ENCODE measurements at regions not wholly inside any gene's neighbourhood (a gene's known extent, or its start where the extent isn't known, plus 50 kb on each side); places are given as distances from the start of the nearest gene placed in this dataset.

GRCh38 chr4:56200275-56200674 lies 187.0 kb downstream of the AASDH start:
- no peak for DNase-seq

- no peak for DNase-seq
Observed at GRCh38 chr4:56198265-56198664, 189.0 kb downstream of the AASDH start.

GRCh38 chr4:56197387-56197786 lies 189.9 kb downstream of the AASDH start:
- DNase-seq = no peak

DNA sequence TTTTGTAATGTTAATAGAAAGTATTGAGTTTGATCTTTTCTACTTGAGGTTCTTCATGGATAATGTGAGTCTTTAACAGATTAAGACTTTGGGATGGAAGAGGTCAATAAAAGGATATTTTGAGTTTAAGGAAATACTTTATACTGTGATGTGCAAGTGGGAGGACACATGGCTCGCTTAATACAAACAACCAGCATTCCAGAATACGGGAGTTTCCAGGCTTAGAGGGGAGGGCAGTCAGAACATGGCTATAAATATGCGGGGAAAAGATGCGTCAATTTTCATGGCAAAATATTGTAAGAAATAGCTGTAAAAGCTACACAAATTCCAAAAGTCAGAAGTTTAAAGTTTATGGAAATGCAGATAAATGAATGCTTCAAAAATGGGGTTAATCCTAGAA lies 192.3 kb downstream of the AASDH start:
- no peak for DNase-seq

DNA sequence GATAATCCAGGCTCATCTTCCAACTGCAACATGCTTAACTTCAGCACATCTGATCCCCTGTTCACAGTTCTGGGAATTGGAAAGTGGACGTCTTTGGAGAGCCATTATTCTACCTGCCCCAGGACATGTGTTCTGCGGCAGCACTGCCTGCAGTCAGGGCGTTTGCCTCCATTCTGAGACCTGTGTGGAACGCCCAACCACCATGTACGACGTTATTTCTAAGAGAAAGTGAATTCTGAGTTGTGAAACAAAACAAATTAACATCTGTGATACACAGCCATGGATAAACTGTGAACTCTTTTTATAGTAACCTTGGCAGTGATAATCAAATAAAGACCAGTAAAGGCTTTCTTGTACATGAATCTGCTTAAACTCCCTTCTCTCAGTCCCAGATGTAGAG lies 195.8 kb downstream of the AASDH start:
- no peak for DNase-seq

DNA sequence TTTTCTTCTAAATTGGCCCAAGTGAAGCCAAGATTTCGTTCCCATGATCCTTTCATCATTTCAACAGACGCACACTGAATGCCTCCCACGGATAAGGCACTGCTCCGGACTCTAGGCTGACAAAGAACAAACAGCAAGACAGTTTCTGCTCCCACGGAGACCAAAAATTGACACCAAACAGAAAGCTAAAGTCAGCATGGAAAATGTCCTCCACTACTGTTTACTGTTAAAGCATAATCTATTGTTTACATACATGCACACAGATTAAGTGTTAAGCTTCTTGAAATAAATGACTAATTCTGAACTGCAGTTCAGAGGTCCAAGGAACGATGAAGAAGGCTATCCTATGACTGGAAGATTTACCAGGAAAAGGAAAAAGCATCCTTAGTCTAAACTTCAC lies 199.6 kb downstream of the AASDH start:
- DNase-seq = no peak

- no peak for DNase-seq
Observed at GRCh38 chr4:56186808-56187523, 200.3 kb downstream of the AASDH start.

GRCh38 chr4:56185901-56186300 lies 201.4 kb downstream of the AASDH start:
- DNase-seq = no peak

- DNase-seq = no peak
Observed at GRCh38 chr4:56184214-56184613, 203.1 kb downstream of the AASDH start.

DNA sequence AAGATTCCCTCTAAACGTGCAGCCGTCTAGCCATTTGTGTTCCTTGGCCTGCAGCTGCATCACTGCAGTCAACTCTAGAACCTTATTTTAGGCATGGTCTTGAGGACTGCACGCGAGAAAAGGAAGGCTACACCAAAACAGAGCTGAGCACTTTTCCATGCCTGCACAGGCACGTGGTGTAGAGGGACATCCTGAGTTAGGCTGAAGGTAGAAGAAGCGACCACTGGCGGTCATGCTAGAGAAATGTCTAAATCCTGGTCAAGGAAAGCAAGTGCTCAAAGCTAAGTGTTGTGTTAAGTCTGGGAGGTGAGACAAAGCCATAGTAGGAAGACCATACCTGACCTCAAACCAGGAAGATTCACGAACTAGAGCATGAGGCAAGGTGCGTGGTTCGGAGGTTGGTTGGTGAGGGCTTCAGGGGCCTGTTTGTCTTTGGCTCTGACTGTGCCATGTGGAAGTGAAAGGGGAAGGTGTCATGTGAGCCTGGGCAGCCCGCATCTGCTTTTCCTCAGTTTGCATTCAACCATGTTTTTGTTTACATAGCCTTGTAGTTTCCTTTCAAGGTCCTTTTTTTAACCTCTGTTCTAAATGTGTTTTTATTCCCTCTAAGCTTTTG lies 203.8 kb downstream of the AASDH start:
- DNase-seq = no peak

DNA sequence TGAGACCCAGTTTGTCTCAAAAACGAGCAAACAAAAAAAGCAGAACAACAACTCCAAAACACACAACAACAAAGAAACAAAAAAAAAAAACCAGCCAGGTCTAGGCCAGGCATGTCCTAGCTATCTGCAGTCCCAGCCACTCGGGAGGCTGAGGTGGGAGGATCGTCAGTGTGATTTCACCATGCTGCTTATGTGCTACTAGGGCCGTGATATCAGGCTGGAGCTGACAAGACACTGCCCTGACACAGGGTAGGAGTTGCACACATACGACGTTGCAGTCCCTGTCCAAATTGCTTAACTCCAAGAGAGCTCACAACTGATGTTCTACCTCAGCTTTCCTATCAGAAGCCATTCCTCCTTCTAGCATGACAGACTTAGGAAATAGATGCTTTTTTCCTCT lies 204.9 kb downstream of the AASDH start:
- no peak for DNase-seq

- peak; percentile 70 for DNase-seq
Observed at GRCh38 chr4:56181140-56181953, 205.9 kb downstream of the AASDH start.

- DNase-seq = no peak
Observed at GRCh38 chr4:56169061-56169460, 218.2 kb downstream of the AASDH start.

DNA sequence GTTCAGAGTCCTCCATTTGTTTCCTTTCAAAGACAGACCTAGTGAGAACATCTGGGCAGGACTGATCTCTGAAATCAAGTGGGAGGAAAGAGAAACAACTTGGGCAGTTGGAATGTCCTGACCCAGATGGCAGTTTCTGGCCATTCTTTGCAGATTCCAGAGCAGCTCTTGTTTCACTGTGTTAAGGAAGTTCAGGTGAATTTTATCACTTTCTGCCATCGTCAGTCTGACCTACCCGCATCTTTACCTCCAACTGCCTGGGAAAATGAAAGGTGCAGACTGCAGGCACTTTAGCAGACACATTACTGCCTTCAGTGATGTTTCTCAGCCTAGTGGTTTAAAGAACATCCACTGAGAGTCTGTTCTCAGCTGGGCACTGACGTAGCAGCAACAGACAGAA lies 216.2 kb downstream of the CEP135 start:
- no peak for DNase-seq

DNA sequence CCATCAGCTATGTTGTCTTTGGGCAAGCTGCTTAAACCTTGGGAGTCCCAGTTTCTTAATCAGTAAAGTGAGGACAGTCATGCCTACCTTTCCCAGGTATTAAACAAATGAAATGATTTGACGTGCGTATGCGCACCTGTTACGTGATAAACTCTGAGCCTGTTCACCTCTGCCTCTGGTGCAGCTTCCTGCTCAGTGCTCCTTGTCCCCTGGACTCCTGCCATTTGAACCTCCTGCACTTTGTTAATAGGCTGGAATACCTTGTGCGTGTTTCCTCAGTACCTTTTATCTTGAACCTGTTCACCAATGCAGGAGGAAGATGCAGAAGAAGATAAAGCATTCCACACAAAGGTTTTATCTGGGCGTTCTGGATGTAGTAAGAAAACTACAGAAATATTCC lies 211.9 kb downstream of the CEP135 start:
- no peak for DNase-seq

DNA sequence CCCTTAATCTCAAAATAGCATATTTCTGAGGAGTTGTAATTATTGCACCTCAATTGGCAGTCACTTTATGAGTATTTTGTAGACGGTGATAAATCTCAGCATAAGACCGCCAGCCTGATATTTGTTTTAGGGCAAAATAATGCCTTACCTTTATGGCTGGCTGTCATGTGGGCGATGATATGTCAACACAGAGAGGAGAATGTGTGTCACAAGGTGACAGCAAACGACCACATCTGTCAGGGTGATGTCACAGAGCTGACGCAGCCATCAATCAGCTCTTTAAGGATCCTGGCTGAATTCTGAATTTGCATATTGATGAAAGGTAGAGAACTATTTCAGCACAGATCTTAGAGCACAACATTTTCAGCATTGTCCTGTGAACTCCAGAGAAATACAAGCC lies 209.7 kb downstream of the CEP135 start:
- DNase-seq = no peak

- DNase-seq = no peak
Observed at GRCh38 chr4:56156141-56156540, 207.4 kb downstream of the CEP135 start.

DNA sequence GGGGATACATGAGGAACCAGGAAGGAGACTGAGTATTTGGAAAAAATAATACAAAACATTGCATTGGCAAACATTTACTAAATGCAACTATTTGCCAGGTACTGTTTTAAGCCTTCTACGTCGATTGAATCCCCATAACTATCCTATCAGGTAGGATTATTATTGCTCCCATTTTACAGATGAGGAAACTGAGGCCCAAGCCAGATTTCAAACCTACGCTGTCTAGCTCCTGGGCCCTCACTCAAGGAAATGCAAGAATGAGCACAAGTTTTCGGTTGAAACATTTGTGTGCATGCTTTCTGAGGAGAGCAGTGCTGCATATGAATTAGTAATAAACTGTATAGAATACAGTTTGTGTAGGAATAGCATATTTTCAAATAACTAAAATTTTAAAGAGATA lies 206.7 kb downstream of the CEP135 start:
- DNase-seq = no peak

GRCh38 chr4:56149591-56149990 lies 200.8 kb downstream of the CEP135 start:
- DNase-seq = no peak

GRCh38 chr4:56148428-56148827 lies 199.7 kb downstream of the CEP135 start:
- no peak for DNase-seq

- DNase-seq = peak; percentile 49
Observed at GRCh38 chr4:56147371-56147770, 198.6 kb downstream of the CEP135 start.

DNA sequence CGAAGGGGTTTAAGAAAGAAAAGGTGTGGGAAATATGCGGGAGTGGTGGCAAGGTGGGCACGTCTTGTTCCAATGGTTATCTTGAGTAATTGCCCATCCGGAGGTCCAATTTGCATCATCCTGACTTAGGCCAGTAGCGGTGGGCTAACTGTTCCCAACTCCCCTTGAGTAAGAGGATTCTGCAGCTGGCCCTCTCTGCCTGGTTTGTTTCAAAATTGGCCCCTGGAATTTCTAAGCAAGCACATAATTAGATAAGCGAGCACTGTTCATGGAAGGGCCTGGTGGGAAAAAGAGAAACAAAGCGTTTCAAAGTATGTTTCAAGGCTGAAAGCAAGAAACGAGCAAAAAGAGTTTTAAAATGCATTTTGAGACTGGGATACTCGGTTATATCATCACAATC lies 198.2 kb downstream of the CEP135 start:
- no peak for DNase-seq

DNA sequence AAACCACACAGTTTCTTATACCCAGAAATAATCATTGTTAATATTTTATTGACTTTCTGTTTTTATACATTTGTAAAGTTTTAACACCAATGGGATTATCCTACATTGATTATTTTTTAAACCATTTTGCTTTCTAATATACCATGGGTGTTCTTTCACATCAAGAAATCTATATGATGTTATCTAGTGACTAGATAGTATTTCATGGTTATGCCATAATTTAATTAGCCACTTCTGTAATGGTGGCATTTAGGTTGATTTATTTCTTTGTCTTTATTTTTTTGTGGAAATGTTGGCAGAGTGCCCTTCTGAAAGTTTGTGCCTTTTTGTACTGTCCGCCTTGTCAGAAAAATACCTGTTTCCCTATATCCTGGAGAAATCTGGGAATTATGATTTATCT lies 193.3 kb downstream of the CEP135 start:
- DNase-seq = no peak

DNA sequence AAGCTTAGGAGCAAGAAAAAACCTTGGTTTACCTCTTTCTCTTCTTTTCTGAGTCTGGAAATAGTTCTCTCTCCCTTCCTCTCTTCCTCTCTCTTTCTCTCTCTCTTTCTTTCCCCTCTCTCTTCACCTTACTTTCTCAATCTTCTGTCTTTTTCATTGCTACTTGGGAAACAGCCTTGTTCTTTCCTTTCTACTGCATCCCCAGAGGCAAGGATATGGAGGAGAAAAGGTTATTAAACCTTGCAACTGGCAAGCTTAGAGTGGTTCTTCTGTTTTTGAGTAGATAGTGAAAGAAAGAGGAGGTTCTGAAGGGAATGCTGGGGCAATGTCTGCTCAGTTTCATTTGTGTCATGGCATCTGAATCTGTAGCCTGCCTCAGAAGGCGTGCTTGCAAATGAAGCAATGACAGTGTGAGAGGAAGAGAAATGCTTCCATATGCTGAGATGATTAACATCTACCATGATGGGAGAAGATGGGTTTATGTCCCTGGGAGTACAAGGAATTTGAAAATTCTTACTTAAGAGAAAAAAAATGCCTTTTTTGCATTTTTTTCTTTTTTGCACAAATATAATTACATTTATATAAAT lies 190.6 kb downstream of the CEP135 start:
- peak; percentile 23 for DNase-seq
